ENCODE measurements at regions not wholly inside any gene's neighbourhood (a gene's known extent, or its start where the extent isn't known, plus 50 kb on each side); places are given as distances from the start of the nearest gene placed in this dataset.
"Not testable (repeated sequence)": the region's sequence is repeated elsewhere in the genome, so short reads cannot be mapped to it uniquely, and the experiment has no call there.

DNA sequence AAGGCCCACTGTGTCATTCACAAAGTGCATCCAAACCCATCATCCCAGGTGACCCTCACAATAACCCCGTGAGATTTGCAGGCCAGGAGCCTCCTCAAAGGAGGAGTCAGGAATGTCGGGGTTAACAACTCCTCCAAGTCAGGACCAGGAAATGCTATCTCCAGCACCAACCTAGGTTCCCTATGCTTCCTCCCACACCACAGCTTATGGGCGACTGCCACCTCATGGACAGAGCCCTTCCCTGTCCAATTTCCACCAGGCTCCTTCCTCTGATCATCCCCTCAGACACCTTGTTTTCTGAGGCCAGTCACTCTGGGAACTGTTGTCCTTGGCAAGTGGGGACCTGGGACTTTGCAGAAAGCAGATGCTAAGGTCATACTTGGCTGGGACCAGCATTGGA, 77.8 kb downstream of the LIMS3 start:
- ATAC-seq: not testable (repeated sequence)

GRCh38 chr2:109980754-109981153, 82.3 kb downstream of the LIMS3 start:
- ATAC-seq: peak in 1 of 2 donors; percentile 19

DNA sequence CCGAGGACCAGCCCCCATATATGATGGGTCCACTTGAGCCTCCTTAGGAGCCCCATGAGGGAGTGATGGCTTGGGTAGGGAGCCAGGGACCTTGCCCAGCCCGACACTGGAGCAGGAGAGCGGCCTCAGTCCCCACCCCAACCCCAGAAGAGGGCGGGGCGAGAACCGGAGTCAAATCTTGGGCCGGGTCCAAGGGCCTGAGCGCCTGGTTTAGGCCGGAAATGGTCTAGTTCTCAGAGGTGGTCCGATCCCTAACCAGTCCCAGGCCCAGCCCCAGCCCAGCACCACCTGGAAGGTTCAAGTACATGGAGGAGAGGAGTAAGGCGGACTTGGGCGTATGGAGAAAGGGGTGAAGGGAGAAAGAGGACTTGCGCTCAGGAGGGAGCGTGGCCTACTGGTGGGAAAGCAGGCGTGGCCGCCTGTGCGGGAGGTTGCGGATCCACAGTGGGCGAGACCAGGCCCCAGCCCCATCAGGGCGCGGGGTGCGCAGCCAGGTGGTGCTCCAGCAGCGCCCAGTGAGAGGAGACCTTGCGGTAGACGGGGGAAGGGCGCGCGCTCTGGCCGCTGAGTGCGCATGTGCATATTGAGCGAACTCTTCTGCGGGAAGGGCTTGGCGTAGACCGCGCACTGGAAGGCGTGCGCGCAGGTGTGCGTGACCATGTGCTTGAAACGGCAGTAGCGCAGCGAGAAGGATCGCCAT, 88.1 kb downstream of the LIMS3 start:
- ATAC-seq: peak in 1 of 2 donors; percentile 54

DNA sequence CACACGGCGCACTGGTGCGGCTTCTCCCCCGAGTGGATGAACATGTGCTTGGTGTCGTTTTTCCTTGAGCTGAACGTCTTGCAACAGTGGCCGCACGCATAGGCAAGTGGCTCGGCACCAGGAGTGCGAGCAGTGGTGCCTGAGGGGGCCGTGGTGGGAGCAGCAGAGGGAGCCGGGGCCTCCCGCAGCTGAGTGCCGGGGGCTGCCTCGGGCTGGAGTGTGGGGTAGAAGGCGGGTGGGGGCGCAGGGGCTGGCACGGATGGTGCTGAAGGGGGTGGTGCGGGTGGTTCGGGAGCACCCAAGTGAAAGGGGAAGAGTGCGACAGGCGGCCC, 88.6 kb downstream of the LIMS3 start:
- ATAC-seq: peak in 1 of 2 donors; percentile 6

GRCh38 chr2:109987458-109988345, 89.2 kb downstream of the LIMS3 start:
- ATAC-seq: peak; percentile 80 to 86

DNA sequence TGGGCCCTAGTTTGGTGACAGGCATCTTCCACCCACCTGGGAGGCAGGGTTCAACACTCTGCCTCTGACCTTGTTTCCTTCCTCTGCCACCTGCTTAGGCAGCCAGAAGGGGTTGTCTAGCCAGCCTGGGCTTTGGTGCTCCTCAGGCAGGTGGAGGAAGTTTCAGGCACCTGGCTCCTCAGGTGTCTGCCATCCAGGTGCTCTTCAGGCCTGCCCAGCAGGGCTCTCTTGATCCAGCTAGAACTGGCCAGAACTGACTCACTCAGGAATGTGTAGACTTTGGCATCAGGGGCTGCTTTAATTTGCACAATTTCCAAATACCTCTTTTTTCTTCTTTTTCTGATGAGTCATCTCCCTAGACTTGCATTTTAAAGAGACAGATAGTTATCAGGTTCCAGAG, 100.9 kb downstream of the LIMS3 start:
- ATAC-seq: not testable (repeated sequence)

GRCh38 chr2:110002502-110002901, 104.0 kb downstream of the LIMS3 start:
- not testable (repeated sequence) for ATAC-seq

- not testable (repeated sequence) for ATAC-seq
These were observed 102.2 kb downstream of the MALL start for GRCh38 chr2:110013388-110013787.

DNA sequence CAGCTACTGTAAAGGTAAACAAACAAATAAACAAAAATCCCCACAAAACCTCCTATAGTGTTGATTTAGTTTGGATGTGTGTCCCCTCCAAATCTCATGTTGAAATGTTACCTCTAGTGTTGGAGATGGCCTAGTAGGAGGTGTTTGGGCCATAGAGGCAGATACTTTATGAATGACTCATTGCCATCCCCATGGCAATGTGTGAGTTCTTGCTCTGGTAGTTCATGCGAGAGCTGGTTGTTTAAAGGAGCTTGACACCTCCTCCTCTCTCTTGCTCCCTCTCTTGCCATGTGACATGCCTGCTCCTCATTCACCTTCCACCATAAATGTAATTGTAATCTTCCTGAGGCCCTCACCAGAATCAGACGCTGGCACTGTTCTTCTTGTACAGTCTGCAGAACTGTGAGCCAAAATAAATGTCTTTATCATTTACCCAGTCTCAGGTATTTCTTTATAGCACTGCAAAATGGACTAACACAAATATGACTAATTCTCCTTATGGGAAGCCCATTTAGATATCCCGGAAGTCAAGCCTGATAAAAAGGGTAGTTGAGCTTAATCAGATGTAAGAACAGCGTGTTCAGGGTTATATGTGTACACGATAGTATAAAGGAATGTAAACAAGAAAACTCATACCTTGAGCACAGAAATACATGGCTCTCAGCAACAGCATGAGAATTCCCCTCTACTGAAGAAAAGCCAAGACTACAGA, 99.1 kb downstream of the MALL start:
- not testable (repeated sequence) for ATAC-seq

DNA sequence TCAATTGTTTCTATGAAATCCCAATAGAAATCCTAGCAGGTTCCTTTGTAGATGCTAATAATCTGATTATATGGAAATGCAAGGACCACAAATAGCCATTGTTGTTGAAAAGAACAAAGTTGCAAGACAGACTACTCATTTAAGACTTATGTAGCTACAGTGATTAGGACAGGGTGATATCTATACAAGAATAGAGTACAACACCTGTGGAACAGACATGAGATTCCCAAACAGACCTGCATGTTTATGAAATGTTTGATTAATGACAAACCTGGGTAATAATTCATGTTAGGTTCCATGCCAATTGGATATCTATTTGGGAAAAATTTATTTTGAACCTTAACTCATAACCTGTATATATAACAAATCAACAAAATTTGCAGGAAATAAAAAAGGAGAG, 95.4 kb downstream of the MALL start:
- not testable (repeated sequence) for ATAC-seq

GRCh38 chr2:110022278-110022677, 93.3 kb downstream of the MALL start:
- ATAC-seq: not testable (repeated sequence)

GRCh38 chr2:110026126-110026785, 89.4 kb downstream of the MALL start:
- ATAC-seq: not testable (repeated sequence)

DNA sequence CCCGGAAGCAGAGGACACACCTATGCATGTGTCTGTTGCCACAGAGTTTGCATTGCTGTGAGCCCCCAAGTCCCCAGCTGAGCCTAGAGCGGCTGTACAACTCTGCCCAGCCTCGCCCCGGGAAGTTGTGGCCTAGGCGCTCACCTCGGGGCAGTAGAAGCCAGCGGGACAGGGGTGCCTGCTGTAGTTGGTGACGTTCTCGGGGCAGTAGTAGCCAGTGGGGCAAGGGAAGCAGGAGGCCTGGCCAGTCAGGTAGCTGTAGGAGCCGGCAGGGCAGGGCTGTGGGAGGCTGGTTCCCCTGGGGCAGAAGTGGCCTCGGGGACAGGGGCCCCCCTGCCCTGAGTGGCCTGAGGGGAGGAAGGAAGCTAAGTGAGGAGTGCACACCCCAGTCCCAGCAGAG, 87.2 kb downstream of the MALL start:
- ATAC-seq: not testable (repeated sequence)

- ATAC-seq: not testable (repeated sequence)
These were observed 84.7 kb downstream of the MALL start for GRCh38 chr2:110030894-110031293.

DNA sequence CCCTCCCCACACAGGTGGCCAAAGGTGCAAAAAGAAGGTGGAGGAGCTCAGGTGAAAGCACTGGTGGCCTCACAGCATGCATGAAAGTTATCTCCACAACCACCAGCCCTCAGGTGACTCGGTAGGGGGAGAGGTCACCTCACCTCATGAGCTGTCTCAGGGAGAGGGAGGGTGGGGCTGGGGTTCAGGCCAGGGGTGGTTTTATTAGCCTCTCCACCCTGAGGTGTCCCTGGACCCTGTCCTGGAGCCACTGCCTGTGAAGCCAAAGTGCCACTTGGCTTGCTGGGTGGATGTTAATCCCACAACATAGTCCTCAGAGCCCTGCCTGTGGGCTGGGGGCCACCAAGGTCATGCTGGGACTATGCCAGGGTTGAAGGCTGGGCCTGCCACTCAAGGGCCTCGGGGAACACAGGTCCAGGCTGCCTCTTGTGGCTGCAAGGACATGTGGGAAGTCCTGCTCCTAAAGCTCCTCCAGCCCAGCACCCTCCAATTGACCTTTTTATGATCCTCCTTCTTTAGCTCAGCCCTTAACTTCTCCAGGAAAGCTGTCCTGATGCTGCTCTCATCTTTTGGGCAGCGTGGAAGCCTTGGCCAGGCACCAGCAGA, 83.8 kb downstream of the MALL start:
- ATAC-seq: not testable (repeated sequence)
